IPS-20b (cell line): ENCODE measurements at regions not wholly inside any gene's neighbourhood (a gene's known extent, or its start where the extent isn't known, plus 50 kb on each side); places are given as distances from the start of the nearest gene placed in this dataset.

ENCODE experiments used
- H3K27ac ChIP-seq: one replicate; pipeline ENCODE4 v1.5.1; 2013; ENCODE audit warnings: low read length
- H3K27me3 ChIP-seq: 2 replicates; pipeline ENCODE4 v1.6.1; 2013; ENCODE audit warnings: mild to moderate bottlenecking, low read length, inconsistent platforms; ENCODE audit not compliant: insufficient read depth
- H3K36me3 ChIP-seq: 2 replicates; pipeline ENCODE4 v1.6.1; 2013; ENCODE audit warnings: low read depth, mild to moderate bottlenecking, inconsistent platforms, low read length, moderate library complexity; ENCODE audit not compliant: insufficient read depth
- H3K4me1 ChIP-seq: 2 replicates; pipeline ENCODE4 v1.6.1; 2013; ENCODE audit warnings: mild to moderate bottlenecking, control low read depth, inconsistent platforms, low read length, moderate library complexity; ENCODE audit not compliant: insufficient read depth
- H3K4me3 ChIP-seq: 2 replicates; pipeline ENCODE4 v1.5.1; 2013; ENCODE audit warnings: mild to moderate bottlenecking, low read length, inconsistent platforms
- H3K9ac ChIP-seq: 2 replicates; pipeline ENCODE4 v1.6.1; 2013; ENCODE audit warnings: low read depth, mild to moderate bottlenecking, inconsistent platforms, low read length, moderate library complexity
- H3K9me3 ChIP-seq: 2 replicates; pipeline ENCODE4 v1.6.1; 2013; ENCODE audit warnings: mild to moderate bottlenecking, low read depth, low read length, inconsistent platforms; ENCODE audit not compliant: insufficient read depth

DNA sequence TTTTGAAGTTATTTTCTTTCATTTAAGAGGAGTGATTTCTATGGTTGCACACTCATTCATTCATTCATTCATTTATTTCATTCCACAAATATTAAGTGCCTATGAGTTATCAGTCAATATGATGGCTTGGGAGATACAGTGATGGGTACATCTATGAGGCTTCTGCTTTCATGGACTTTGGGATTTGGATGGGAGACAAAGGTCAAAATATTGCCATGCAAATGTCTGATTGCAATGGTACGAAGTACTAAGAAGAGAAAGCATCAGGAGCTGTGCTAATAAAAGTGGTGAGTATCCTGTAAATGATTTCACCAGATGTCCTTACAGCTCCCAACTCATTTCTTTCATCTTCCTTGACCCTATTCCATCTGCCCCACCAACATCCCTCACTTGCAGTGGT lies 174.4 kb upstream of the MEX3C start:
- no peak overlapping the region for H3K9ac ChIP-seq
- no peaks in the 10 kb centered on the region for H3K9me3 ChIP-seq
- H3K36me3 ChIP-seq = no peaks in the 10 kb centered on the region
- no peak overlapping the region for H3K4me3 ChIP-seq
- H3K27ac ChIP-seq = no peak overlapping the region
- H3K27me3 ChIP-seq = no peaks in the 10 kb centered on the region
- no peaks in the 10 kb centered on the region for H3K4me1 ChIP-seq

DNA sequence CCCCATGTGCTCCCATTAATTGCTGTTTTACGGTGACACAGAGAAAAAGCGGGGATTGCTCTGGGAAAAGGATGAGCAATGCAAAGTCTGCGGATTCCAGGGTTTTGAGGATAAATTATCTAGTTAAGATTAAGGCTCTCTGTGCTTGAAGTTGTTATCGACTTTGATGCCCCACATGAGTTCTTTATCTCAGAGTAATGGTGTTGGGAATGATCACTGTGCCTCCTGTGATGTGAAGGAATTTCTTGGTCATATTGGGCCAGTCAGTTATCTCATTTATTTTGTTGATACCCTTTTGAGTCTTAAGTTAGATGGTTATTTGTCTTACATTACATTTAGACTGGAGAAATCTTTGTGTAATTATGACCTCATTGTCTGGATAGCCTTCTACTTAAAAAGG lies 184.6 kb upstream of the MEX3C start:
- H3K9ac ChIP-seq = no peak overlapping the region
- H3K4me3 ChIP-seq = no peak overlapping the region
- no peaks in the 10 kb centered on the region for H3K27me3 ChIP-seq
- H3K27ac ChIP-seq = no peak overlapping the region
- H3K36me3 ChIP-seq = no peaks in the 10 kb centered on the region
- no peaks in the 10 kb centered on the region for H3K4me1 ChIP-seq
- H3K9me3 ChIP-seq = no peaks in the 10 kb centered on the region

DNA sequence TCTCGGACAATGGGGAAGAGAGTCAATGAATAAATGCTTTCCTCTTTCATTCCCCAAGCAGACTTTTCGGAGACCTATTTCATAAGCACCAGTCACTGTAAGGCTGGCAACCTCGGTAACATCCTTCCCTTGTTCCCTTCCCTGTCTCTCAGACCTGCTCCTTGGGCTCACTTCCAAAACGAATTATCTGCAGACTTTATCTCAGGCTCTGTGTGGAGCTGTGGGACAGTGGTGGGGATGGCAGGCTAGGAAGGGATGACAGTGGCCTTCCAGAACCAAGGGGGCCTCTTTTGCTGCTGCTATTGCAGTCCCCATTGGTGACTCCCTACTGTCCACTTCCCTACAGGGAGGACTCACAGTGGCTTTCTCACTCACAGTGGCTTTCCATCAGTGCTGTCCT lies 185.6 kb upstream of the MEX3C start:
- no peaks in the 10 kb centered on the region for H3K36me3 ChIP-seq
- no peaks in the 10 kb centered on the region for H3K4me1 ChIP-seq
- no peak overlapping the region for H3K27ac ChIP-seq
- H3K9me3 ChIP-seq = no peaks in the 10 kb centered on the region
- H3K9ac ChIP-seq = no peak overlapping the region
- H3K4me3 ChIP-seq = no peak overlapping the region
- no peaks in the 10 kb centered on the region for H3K27me3 ChIP-seq

DNA sequence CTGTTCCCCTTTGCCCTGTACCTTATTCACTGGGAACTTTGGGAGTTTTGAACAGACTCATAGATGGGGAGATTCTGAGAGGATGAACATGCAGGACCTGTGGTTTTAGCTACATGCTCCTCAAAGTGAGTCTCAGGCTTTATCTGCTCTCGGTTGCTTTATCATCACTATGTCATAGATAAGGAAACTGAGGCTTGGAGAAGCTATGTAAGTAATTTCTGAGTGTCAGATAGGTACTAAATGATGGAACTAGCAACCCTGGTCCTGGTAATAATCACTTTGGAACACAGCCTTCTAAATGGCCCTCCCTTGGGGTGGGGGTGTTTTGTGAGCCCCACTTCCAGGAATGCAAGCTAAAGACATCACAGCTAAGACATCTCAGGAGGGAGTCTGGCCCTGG lies 186.2 kb upstream of the MEX3C start:
- no peak overlapping the region for H3K27ac ChIP-seq
- no peaks in the 10 kb centered on the region for H3K36me3 ChIP-seq
- H3K27me3 ChIP-seq = no peaks in the 10 kb centered on the region
- H3K4me1 ChIP-seq = no peaks in the 10 kb centered on the region
- H3K9ac ChIP-seq = no peak overlapping the region
- H3K9me3 ChIP-seq = no peaks in the 10 kb centered on the region
- no peak overlapping the region for H3K4me3 ChIP-seq

DNA sequence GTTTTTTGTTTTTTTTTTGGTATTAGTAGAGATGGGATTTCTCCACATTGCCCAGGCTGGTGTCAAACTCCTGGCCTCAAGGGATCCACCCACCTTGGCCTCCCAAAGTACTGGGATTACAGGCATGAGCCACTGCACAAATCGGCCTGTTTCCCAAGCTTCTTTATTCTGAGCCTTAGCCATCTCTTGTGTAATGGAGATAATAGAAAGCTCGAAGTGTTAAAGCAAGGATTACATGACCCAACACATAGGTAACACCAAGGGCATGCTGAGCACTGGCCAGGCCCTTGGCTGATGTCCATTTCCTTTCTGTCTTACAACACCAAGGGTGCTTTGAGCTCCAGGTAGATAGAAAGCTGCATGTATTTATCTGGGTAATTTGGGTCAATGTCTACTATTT lies 187.8 kb upstream of the MEX3C start:
- Histone ChIP-seq H3K36me3 (no peaks in the 10 kb centered on the region), H3K27ac (no peak overlapping the region), H3K4me3 (no peak overlapping the region), H3K27me3 (no peaks in the 10 kb centered on the region), H3K4me1 (no peaks in the 10 kb centered on the region), H3K9ac (no peak overlapping the region), H3K9me3 (peaks cover 9% of the 10 kb centered on the region; the same call in 1 of the 2 replicates)

DNA sequence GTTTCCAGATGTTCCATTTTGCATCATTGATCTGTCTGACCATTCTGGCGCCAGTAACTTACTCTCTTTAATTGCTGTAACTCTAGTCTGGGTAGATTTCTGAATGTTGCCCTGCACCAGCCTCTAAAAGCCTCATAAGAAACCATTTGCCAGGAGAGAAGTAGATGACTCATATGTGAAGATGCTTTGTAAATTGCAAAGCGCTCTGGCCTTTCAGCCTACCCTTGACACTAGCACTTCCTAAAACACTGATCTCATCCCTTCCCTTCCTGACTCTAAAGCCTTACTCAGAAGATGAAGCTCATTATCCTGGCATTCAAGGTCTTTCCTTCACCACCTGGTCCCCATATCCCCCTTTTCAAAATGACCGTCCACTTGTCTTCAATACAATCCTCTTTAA lies 193.2 kb upstream of the MEX3C start:
- no peaks in the 10 kb centered on the region for H3K4me1 ChIP-seq
- H3K27me3 ChIP-seq = no peaks in the 10 kb centered on the region
- H3K9ac ChIP-seq = no peak overlapping the region
- H3K4me3 ChIP-seq = no peak overlapping the region
- peaks cover 9% of the 10 kb centered on the region; the same call in 1 of the 2 replicates for H3K9me3 ChIP-seq
- no peak overlapping the region for H3K27ac ChIP-seq
- H3K36me3 ChIP-seq = no peaks in the 10 kb centered on the region

DNA sequence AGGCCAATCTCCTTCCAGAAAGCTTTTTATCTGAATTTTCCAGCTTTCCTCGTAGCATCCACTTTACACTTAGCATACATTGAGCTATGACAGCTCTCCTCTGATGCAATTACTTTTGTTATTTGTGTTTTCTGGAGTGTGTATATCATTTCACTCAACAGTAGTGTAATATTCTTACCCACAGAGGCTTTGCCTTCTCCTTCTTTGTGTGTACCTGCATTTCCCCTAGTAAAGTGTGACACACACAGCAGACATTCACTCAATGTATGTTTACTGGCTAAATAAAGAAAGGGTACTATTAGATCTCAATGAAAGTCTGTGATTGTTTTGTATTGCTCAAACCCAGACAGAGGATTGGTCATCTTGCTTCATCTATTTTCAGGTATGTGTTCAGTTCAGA lies 193.7 kb upstream of the MEX3C start:
- H3K27ac ChIP-seq = no peak overlapping the region
- no peaks in the 10 kb centered on the region for H3K36me3 ChIP-seq
- no peaks in the 10 kb centered on the region for H3K4me1 ChIP-seq

DNA sequence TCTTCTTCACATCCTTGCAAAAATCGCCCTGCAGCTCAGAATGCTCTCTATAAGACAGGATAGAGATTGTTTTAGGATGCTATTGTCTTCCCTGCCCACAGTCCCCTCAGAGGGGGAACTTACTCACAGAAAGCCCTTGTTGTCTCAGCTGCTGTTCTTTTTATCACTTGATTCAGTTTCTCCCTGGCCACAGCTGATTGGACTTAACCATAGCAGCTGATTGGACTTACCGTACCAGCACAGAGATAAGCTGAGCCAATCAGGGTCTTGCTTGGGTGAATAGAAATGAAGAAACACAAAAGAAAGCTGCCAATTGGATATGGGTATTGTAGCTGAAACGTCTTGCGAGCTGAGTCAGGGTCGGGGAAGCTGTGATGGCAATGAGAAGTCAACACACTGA lies 194.2 kb upstream of the MEX3C start:
- Histone ChIP-seq H3K9ac (no peak overlapping the region), H3K4me1 (no peaks in the 10 kb centered on the region), H3K36me3 (no peaks in the 10 kb centered on the region), H3K9me3 (peaks cover 9% of the 10 kb centered on the region; the same call in 1 of the 2 replicates), H3K27ac (no peak overlapping the region), H3K27me3 (no peaks in the 10 kb centered on the region), H3K4me3 (no peak overlapping the region)

More for the DNA sequence above, 193.7 kb upstream of the MEX3C start:
- Histone ChIP-seq H3K9me3 (peaks cover 9% of the 10 kb centered on the region; the same call in 1 of the 2 replicates), H3K4me3 (no peak overlapping the region), H3K9ac (no peak overlapping the region), H3K27me3 (no peaks in the 10 kb centered on the region)

DNA sequence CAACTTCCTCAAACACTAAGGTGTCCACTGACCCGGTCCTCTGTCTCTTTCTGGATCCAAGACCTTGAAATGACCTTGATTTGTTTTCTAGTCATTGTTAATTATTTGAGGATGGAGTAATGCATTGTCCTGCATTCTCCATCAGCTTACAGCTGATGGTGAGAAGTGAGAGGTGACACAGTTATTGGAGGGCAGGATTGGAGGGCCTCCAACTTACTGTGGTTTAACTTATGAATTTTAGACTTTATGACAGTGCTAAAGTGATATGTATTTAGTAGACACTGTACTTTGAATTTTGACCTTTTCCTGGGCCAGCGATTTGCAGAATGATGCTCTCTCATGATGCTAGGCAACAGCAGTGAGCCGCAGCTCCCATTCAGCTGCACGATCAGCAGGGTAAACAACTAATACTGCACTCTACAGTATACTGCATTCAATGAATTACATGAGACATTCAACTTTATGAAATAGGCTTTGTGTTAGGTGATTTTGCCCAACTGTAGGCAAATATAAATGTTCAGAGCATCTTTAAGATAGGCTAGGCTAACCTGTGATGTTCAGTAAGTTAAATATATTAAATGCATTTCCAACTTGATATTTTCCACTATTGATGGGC lies 200.0 kb upstream of the MEX3C start:
- H3K27ac ChIP-seq = no peak overlapping the region
- H3K9me3 ChIP-seq = no peaks in the 10 kb centered on the region
- peaks cover 4% of the 10 kb centered on the region; the same call in 1 of the 2 replicates for H3K4me1 ChIP-seq
- no peak overlapping the region for H3K9ac ChIP-seq
- H3K27me3 ChIP-seq = no peaks in the 10 kb centered on the region
- no peaks in the 10 kb centered on the region for H3K36me3 ChIP-seq
- H3K4me3 ChIP-seq = no peak overlapping the region

DNA sequence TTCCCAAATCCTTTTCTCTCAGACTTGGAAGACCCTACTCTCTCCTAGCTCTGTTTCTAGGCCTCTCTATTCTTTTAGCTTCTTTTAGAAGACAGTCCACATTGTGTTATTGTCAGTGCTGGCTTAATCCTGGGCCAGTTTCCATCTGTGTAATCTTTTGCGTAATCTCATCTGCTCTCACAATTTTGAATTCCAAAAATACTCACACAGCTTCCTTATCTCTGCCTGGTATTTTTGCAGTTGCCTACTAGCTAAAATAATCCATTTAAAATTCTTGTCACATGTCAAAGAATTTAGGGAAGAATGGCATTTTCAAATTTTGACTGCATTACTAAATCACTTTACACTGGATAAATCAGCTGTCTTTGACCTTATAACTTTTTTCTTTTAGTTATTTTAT lies 200.6 kb upstream of the MEX3C start:
- no peak overlapping the region for H3K27ac ChIP-seq
- H3K27me3 ChIP-seq = no peaks in the 10 kb centered on the region
- H3K9me3 ChIP-seq = no peaks in the 10 kb centered on the region
- peaks cover 11% of the 10 kb centered on the region; the same call in 1 of the 2 replicates for H3K4me1 ChIP-seq
- no peaks in the 10 kb centered on the region for H3K36me3 ChIP-seq
- no peak overlapping the region for H3K9ac ChIP-seq
- no peak overlapping the region for H3K4me3 ChIP-seq

DNA sequence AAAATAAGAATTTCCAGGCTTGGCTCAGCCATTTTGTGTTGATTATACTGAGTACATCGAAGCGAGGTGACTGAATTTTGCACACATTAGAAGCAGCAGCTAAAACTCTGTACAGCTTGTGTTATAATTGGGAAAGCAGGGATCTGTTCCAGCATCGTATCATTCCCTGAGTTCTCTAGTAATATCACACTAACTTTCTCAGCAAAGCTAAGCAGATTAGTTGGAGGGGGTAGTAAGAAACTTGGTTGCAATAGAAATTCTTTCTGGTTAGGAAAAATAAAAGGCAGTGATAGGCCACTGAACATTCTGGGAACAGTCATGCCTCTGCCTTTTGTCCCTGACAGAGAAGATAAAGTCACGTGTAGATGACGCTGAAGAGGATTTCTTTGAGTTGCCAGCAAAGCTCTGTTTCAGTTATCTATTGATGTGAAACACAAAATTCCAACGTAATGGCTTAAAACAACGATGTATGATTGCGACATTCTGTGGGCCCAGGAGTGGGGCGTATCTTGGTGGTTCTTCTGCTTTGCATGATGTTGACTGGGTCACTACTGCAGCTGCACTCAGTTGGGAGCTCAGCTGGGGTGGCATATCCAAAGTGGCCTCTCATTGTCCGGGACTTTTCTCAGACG lies 202.1 kb upstream of the MEX3C start:
- H3K9me3 ChIP-seq = no peaks in the 10 kb centered on the region
- no peaks in the 10 kb centered on the region for H3K36me3 ChIP-seq
- H3K27ac ChIP-seq = no peak overlapping the region
- no peaks in the 10 kb centered on the region for H3K27me3 ChIP-seq
- H3K4me3 ChIP-seq = no peak overlapping the region
- H3K9ac ChIP-seq = no peak overlapping the region
- H3K4me1 ChIP-seq = peaks cover 18% of the 10 kb centered on the region; the same call in 1 of the 2 replicates

DNA sequence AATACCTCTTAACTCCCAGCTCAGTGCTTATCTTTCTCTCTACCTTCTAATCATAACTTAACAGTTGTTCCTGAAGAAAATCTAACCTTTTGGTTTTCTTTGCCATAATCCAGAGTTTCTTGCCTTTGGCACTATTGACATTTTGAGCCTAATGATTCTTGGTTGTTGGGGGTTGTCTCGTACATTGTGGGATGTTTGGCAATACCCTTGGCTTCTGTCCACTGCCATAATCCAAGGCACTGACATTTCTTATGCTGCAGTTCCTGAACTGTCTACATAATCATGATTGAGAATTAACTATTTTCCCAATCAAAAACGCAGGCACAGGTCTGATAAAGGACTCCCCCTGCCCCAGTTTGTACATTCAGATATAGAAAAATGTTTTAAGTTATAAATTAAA lies 203.2 kb upstream of the MEX3C start:
- peaks cover 20% of the 10 kb centered on the region; the same call in 1 of the 2 replicates for H3K4me1 ChIP-seq
- H3K36me3 ChIP-seq = no peaks in the 10 kb centered on the region
- no peak overlapping the region for H3K9ac ChIP-seq
- H3K9me3 ChIP-seq = no peaks in the 10 kb centered on the region
- H3K27me3 ChIP-seq = no peaks in the 10 kb centered on the region
- no peak overlapping the region for H3K27ac ChIP-seq
- no peak overlapping the region for H3K4me3 ChIP-seq
